ENCODE measurements at regions not wholly inside any gene's neighbourhood (a gene's known extent, or its start where the extent isn't known, plus 50 kb on each side); places are given as distances from the start of the nearest gene placed in this dataset.

- FAIRE-seq (no peak), DNase-seq (ENCODE audit: low read depth, low spot score) (no peak)
- no peaks in the 10 kb centered on the region for H3K27me3 ChIP-seq (ENCODE audit: control insufficient read depth in 2 of 2, insufficient read depth in 2 of 2, low read length in 2 of 2)
- no peak overlapping the region for H3K4me3 ChIP-seq (replicated peaks in 1 of 3; ENCODE audit: insufficient read depth in 1 of 3, low read depth in 1 of 3, low read length in 3 of 3)
- H3K4me2 ChIP-seq (ENCODE audit: insufficient read depth, low read length): no peak overlapping the region
- ChIA-PET CTCF (no interaction called here), POLR2A (no interaction called here)
- intact Hi-C loops (cut with micrococcal nuclease): no loop called here
- no peak overlapping the region for H3K9ac ChIP-seq (replicated peaks; ENCODE audit: extremely low read depth, insufficient read depth, low read length)
- no peaks in the 10 kb centered on the region for H3K36me3 ChIP-seq (ENCODE audit: control insufficient read depth in 2 of 2, extremely low read depth in 1 of 2, insufficient read depth in 2 of 2, low read length in 2 of 2)
- no peaks in the 10 kb centered on the region for H3K9me1 ChIP-seq (replicated peaks; ENCODE audit: control insufficient read depth, extremely low read depth, insufficient read depth, low read length)
- TF ChIP-seq CTCF (IDR thresholded peaks at IDR 0.05; ENCODE audit: extremely low read depth in 1 of 2, insufficient read depth in 1 of 2, low read depth in 1 of 2, low read length in 2 of 2): no peak
- TF ChIP-seq POLR2A (IDR thresholded peaks at IDR 0.05; ENCODE audit: low read depth, low read length): no peak
- no peak for TF ChIP-seq POLR2AphosphoS5 (IDR thresholded peaks at IDR 0.05; ENCODE audit: insufficient read depth, low read depth, low read length)
- TF ChIP-seq MAX (IDR thresholded peaks at IDR 0.05; ENCODE audit: insufficient read depth, insufficient read length): no peak
- no peak for TF ChIP-seq EZH2 (IDR thresholded peaks at IDR 0.05; ENCODE audit: borderline replicate concordance, low read depth, low read length, severe bottlenecking)
- TF ChIP-seq FOS (IDR thresholded peaks at IDR 0.05; ENCODE audit: borderline replicate concordance, insufficient read depth, low read length): no peak
- TF ChIP-seq GATA2 (IDR thresholded peaks at IDR 0.05; ENCODE audit: insufficient read depth, insufficient read length, low read depth, low read length): no peak
- no peak for TF ChIP-seq JUN (IDR thresholded peaks at IDR 0.05; ENCODE audit: borderline replicate concordance, insufficient read depth, insufficient read length, low read depth)
- TF ChIP-seq MYC (IDR thresholded peaks at IDR 0.05; ENCODE audit: low read depth, low read length): no peak
- no peak overlapping the region for H2AFZ ChIP-seq (ENCODE audit: low read depth, low read length)
- H3K79me2 ChIP-seq (ENCODE audit: control insufficient read depth, insufficient read depth, low read length): no peaks in the 10 kb centered on the region
- H3K9me3 ChIP-seq (replicated peaks; ENCODE audit: control insufficient read depth, insufficient read depth, low read length): peaks cover 1% of the 10 kb centered on the region
- dilution Hi-C loops (cut with MboI; ENCODE audit: extremely low pct_ligation_motif_present, low sequenced_read_pairs): no loop called here
- H3K4me1 ChIP-seq (ENCODE audit: control insufficient read depth, extremely low read depth, insufficient read depth, low read length): no peaks in the 10 kb centered on the region
- no peaks in the 10 kb centered on the region for H4K20me1 ChIP-seq (replicated peaks; ENCODE audit: control insufficient read depth, extremely low read depth, insufficient read depth, low read length)
- H3K27ac ChIP-seq (ENCODE audit: insufficient read depth, low read depth, low read length): no peak overlapping the region
- BruUV-seq (replicated peaks): no TSS peak
Observed at GRCh38 chr5:155773680-155774079, 553.3 kb upstream of the SGCD start.

Data from endothelial cell of umbilical vein (primary cell).